K562 (cell line): ENCODE measurements at regions not wholly inside any gene's neighbourhood (a gene's known extent, or its start where the extent isn't known, plus 50 kb on each side); places are given as distances from the start of the nearest gene placed in this dataset.

Experiments
- ATAC-seq: fragments of 200-7000 bp; cut with Tn5 transposase; 3 replicates; pipeline ENCODE4 v1.9.1; 2020; ENCODE audit warnings: moderate library complexity
- BruUV-seq: library from RNA; stranded (reverse); fragments of 400-500 nt; replicated peaks from 2 replicates; lab custom pipeline; 2021; lab: Mats Ljungman, UMichigan
- CTCF ChIA-PET: fragments of 300-600 bp; formaldehyde crosslinking; extraction: SDS; loops from one replicate; lab custom pipeline; 2021; ENCODE audit warnings: low intra/inter-chr PET ratio; lab: Yijun Ruan, JAX
- POLR2A ChIA-PET: fragments of 300-600, 350-650 bp; sonication (Branson Sonifier 250); formaldehyde crosslinking; extraction: SDS; loops from one replicate; lab custom pipeline; 2021; ENCODE audit warnings: antibody characterized with exemption, inconsistent platforms; lab: Yijun Ruan, JAX
- DNase-seq, 4 experiments: peaks; one replicate each; pipeline versions ENCODE4 v3.0.0 to v3.0.0-alpha.2; 2011 to 2018; ENCODE audit warnings: low spot score in 3 of 4, mixed read lengths in 3 of 4; ENCODE audit errors: extremely low read depth in 1 of 4
- FAIRE-seq: peaks from 2 replicates; lab custom pipeline; 2011; peaks lifted over from hg19 to GRCh38; lab: Jason Lieb, UNC
- H2AFZ ChIP-seq: 2 replicates; pipeline ENCODE4 v1.6.0; 2011; ENCODE audit warnings: low read depth, low read length, control low read depth, inconsistent platforms
- H3K27ac ChIP-seq: fragments of 200-600 bp; 3 replicates; pipeline ENCODE4 v1.8.0; 2011; ENCODE audit warnings: low read depth, mild to moderate bottlenecking, control low read depth, inconsistent platforms, low read length, moderate library complexity, mixed read lengths; ENCODE audit errors: extremely low read depth
- H3K27me3 ChIP-seq, 2 experiments: fragments of 300-600 bp in 1 of 2; 2 replicates in 1 of 2; 3 replicates in 1 of 2; pipeline versions ENCODE4 v1.6.0 to v1.8.0; 2011; ENCODE audit warnings: inconsistent platforms in 2 of 2, low read length in 2 of 2, mild to moderate bottlenecking in 1 of 2, mixed read lengths in 1 of 2, moderate library complexity in 1 of 2; ENCODE audit not compliant: control insufficient read depth in 2 of 2, insufficient read depth in 2 of 2
- H3K36me3 ChIP-seq: fragments of 300-600 bp; 3 replicates; pipeline ENCODE4 v1.8.0; 2011; ENCODE audit warnings: mild to moderate bottlenecking, low read length, inconsistent platforms; ENCODE audit not compliant: control insufficient read depth, insufficient read depth
- H3K4me1 ChIP-seq, 2 experiments: fragments of 200-600 bp in 1 of 2; replicated peaks in 1 of 2; 2 replicates in 1 of 2; 3 replicates in 1 of 2; pipeline versions ENCODE4 v1.5.1 to v1.8.0; 2011; ENCODE audit warnings: inconsistent platforms in 2 of 2, low read length in 2 of 2, mild to moderate bottlenecking in 1 of 2, mixed read lengths in 1 of 2, moderate library complexity in 1 of 2; ENCODE audit not compliant: control insufficient read depth in 2 of 2, insufficient read depth in 2 of 2
- H3K4me2 ChIP-seq: 2 replicates; pipeline ENCODE4 v1.6.1; 2011; ENCODE audit warnings: low read length, control low read depth, inconsistent platforms, mixed read lengths; ENCODE audit not compliant: insufficient read depth
- H3K4me3 ChIP-seq: fragments of 200-600 bp; sonication (generic), shearing (Covaris generic); 2 replicates; pipeline ENCODE4 v1.5.1; 2016; ENCODE audit warnings: control low read depth, inconsistent platforms
- H3K79me2 ChIP-seq: fragments of 200-600 bp; 3 replicates; pipeline ENCODE4 v1.8.0; 2011; ENCODE audit warnings: low read length, inconsistent platforms; ENCODE audit not compliant: control insufficient read depth, insufficient read depth
- H3K9ac ChIP-seq, 2 experiments: 2 replicates each; pipeline versions ENCODE4 v1.6.0 to v1.6.1; 2011; ENCODE audit warnings: low read depth in 2 of 2, low read length in 2 of 2, control low read depth in 1 of 2, inconsistent platforms in 1 of 2, mild to moderate bottlenecking in 1 of 2, mixed read lengths in 1 of 2; ENCODE audit not compliant: insufficient read depth in 1 of 2
- H3K9me1 ChIP-seq: one replicate; pipeline ENCODE4 v1.6.0; 2011; ENCODE audit warnings: inconsistent platforms, mild to moderate bottlenecking, low read length, moderate library complexity; ENCODE audit not compliant: control insufficient read depth, insufficient read depth
- H3K9me3 ChIP-seq: replicated peaks from 2 replicates; pipeline ENCODE4 v1.5.1; 2011; ENCODE audit warnings: low read depth, low read length, inconsistent platforms; ENCODE audit not compliant: control insufficient read depth, insufficient read depth
- H4K20me1 ChIP-seq: replicated peaks from 2 replicates; pipeline ENCODE4 v1.6.1; 2011; ENCODE audit warnings: low read length, inconsistent platforms, mixed read lengths; ENCODE audit not compliant: control insufficient read depth, insufficient read depth
- ELF1 ChIP-seq: fragments of 200-800 bp; sonication (Bioruptor generic); IDR thresholded peaks from 2 replicates; pipeline ENCODE4 v1.6.1; 2016; ENCODE audit warnings: missing genetic modification characterization, missing compliant biosample characterization
- MYC ChIP-seq, 2 experiments: fragments of 250-450 bp in 1 of 2; sonication (Bioruptor Pico) in 1 of 2; IDR thresholded peaks; 2 replicates each; pipeline versions ENCODE4 v1.5.1 to v1.6.1; 2012 to 2021; ENCODE audit warnings: low read depth in 2 of 2, borderline replicate concordance in 1 of 2, improper control_type of control experiment in 1 of 2, low read length in 1 of 2, mild to moderate bottlenecking in 1 of 2, moderate library complexity in 1 of 2
- NFXL1 ChIP-seq: fragments of 450-650 bp; formaldehyde crosslinking; IDR thresholded peaks from 2 replicates; pipeline ENCODE4 v1.4.0; 2021; ENCODE audit warnings: mild to moderate bottlenecking
- PTTG1 ChIP-seq: fragments of 450-650 bp; IDR thresholded peaks from 2 replicates; pipeline ENCODE4 v1.6.1; 2016; ENCODE audit warnings: low read depth, mild to moderate bottlenecking, missing genetic modification characterization, missing compliant biosample characterization
- STAT5A ChIP-seq: IDR thresholded peaks from 2 replicates; pipeline ENCODE4 v1.6.1; 2012; ENCODE audit warnings: low read length, inconsistent platforms, borderline replicate concordance
- U2AF1 ChIP-seq: fragments of 200-400 bp; formaldehyde crosslinking; optimal IDR thresholded peaks from 2 replicates; pipeline ENCODE3; 2017; ENCODE audit warnings: mild to moderate bottlenecking, low read depth, low read length, moderate library complexity
- ZC3H4 ChIP-seq: sonication (generic); formaldehyde crosslinking; IDR thresholded peaks from 2 replicates; pipeline ENCODE4 v1.9.0; 2021; ENCODE audit warnings: missing genetic modification reagents, borderline replicate concordance
- ZNF224 ChIP-seq: sonication (generic); formaldehyde crosslinking; IDR thresholded peaks from 2 replicates; pipeline ENCODE4 v1.8.0; 2022; ENCODE audit warnings: mild to moderate bottlenecking, missing genetic modification reagents
- ZNF444 ChIP-seq: fragments of 250-450 bp; sonication (Bioruptor Pico); IDR thresholded peaks from 2 replicates; pipeline ENCODE4 v1.4.0; 2020; ENCODE audit warnings: mild to moderate bottlenecking, moderate library complexity
- ZNF76 ChIP-seq: fragments of 250-450 bp; sonication (Bioruptor Pico); IDR thresholded peaks from 2 replicates; pipeline ENCODE4 v1.4.0; 2020; ENCODE audit warnings: mild to moderate bottlenecking, moderate library complexity, borderline replicate concordance
- WGBS: fragments of 100-300 bp; shearing (Covaris generic); methylation state at CpG from one replicate; pipeline ENCODE4 v1.1.6; 2016; ENCODE audit warnings: low coverage, mixed read lengths; ENCODE audit not compliant: insufficient coverage; ENCODE audit errors: missing lambda C conversion rate; 5-methylcytosine and 5-hydroxymethylcytosine counted together
- in situ Hi-C: fragments of 300-500 bp; cut with MboI; formaldehyde crosslinking; loops from 4 replicates; pipeline ENCODE4 v1.15.0; 2018; ENCODE audit warnings: inconsistent platforms, mixed read lengths
- intact Hi-C: fragments of 100-400 bp; cut with micrococcal nuclease; formaldehyde crosslinking; loops from 2 replicates; pipeline ENCODE4 v1.14.2; 2022
- TF ChIP-seq, protein P1 (sequence below): fragments of 250-450 bp; sonication (Bioruptor Pico); IDR thresholded peaks from 2 replicates; pipeline ENCODE4 v1.5.0; 2020; ENCODE audit warnings: mild to moderate bottlenecking, borderline replicate concordance
- TF ChIP-seq, protein P2 (sequence below): fragments of 250-450 bp; sonication (Bioruptor Pico); IDR thresholded peaks from 2 replicates; pipeline ENCODE4 v1.4.0; 2020; ENCODE audit warnings: mild to moderate bottlenecking, moderate library complexity
- TF ChIP-seq, protein P3 (sequence below): sonication (generic); formaldehyde crosslinking; IDR thresholded peaks from 2 replicates; pipeline ENCODE4 v1.8.0; 2022; ENCODE audit warnings: mild to moderate bottlenecking, low read depth, missing genetic modification reagents

DNA sequence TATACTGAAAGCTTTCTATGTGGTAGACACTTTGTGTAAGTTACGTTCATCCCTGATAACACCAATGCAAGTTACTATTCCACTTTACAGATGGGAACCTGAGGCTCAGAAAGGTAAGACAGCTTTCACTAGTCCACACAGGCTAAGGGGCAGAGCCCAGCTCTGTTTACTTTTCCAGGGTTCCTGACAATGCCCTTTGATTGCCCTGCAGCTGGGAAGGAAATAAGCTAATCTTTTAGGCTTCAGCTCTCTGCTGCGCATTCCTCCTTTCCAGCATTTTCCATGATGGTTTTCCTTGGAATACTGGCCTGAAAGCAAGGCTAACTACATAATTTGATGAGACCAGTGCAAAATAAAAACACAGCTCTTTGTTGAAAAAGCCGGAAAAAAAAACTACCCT, 185.7 kb upstream of the BTG1 start:
- TF ChIP-seq ZNF76 (CRISPR knock-in tag): no peak
- no peak for TF ChIP-seq NFXL1 (CRISPR knock-in tag)
- TF ChIP-seq MYC (IDR thresholded peaks at IDR 0.05; ENCODE audit: low read depth, low read length): no peak
- no peak for TF ChIP-seq MYC (CRISPR knock-in tag; IDR thresholded peaks at IDR 0.05; ENCODE audit: borderline replicate concordance, low read depth)
- TF ChIP-seq U2AF1: no peak
- TF ChIP-seq ELF1 (tag): no peak
- TF ChIP-seq PTTG1 (tag): no peak
- TF ChIP-seq STAT5A: no peak
- TF ChIP-seq, protein P1, sequence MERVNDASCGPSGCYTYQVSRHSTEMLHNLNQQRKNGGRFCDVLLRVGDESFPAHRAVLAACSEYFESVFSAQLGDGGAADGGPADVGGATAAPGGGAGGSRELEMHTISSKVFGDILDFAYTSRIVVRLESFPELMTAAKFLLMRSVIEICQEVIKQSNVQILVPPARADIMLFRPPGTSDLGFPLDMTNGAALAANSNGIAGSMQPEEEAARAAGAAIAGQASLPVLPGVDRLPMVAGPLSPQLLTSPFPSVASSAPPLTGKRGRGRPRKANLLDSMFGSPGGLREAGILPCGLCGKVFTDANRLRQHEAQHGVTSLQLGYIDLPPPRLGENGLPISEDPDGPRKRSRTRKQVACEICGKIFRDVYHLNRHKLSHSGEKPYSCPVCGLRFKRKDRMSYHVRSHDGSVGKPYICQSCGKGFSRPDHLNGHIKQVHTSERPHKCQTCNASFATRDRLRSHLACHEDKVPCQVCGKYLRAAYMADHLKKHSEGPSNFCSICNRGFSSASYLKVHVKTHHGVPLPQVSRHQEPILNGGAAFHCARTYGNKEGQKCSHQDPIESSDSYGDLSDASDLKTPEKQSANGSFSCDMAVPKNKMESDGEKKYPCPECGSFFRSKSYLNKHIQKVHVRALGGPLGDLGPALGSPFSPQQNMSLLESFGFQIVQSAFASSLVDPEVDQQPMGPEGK: no peak
- no peak for TF ChIP-seq ZNF224 (CRISPR knock-in tag)
- TF ChIP-seq, protein P2, sequence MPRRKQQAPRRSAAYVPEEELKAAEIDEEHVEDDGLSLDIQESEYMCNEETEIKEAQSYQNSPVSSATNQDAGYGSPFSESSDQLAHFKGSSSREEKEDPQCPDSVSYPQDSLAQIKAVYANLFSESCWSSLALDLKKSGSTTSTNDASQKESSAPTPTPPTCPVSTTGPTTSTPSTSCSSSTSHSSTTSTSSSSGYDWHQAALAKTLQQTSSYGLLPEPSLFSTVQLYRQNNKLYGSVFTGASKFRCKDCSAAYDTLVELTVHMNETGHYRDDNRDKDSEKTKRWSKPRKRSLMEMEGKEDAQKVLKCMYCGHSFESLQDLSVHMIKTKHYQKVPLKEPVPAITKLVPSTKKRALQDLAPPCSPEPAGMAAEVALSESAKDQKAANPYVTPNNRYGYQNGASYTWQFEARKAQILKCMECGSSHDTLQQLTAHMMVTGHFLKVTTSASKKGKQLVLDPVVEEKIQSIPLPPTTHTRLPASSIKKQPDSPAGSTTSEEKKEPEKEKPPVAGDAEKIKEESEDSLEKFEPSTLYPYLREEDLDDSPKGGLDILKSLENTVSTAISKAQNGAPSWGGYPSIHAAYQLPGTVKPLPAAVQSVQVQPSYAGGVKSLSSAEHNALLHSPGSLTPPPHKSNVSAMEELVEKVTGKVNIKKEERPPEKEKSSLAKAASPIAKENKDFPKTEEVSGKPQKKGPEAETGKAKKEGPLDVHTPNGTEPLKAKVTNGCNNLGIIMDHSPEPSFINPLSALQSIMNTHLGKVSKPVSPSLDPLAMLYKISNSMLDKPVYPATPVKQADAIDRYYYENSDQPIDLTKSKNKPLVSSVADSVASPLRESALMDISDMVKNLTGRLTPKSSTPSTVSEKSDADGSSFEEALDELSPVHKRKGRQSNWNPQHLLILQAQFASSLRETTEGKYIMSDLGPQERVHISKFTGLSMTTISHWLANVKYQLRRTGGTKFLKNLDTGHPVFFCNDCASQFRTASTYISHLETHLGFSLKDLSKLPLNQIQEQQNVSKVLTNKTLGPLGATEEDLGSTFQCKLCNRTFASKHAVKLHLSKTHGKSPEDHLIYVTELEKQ: no peak
- TF ChIP-seq, protein P3, sequence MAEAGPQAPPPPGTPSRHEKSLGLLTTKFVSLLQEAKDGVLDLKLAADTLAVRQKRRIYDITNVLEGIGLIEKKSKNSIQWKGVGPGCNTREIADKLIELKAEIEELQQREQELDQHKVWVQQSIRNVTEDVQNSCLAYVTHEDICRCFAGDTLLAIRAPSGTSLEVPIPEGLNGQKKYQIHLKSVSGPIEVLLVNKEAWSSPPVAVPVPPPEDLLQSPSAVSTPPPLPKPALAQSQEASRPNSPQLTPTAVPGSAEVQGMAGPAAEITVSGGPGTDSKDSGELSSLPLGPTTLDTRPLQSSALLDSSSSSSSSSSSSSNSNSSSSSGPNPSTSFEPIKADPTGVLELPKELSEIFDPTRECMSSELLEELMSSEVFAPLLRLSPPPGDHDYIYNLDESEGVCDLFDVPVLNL (CRISPR knock-in tag): no peak
- TF ChIP-seq ZNF444 (CRISPR knock-in tag): no peak
- no peak for TF ChIP-seq ZC3H4 (CRISPR knock-in tag)
- H2AFZ ChIP-seq: no peak overlapping the region
- H3K27me3 ChIP-seq: no peaks in the 10 kb centered on the region
- FAIRE-seq (no peak), ATAC-seq (no peak; the same call in 2 of the 3 replicates), DNase-seq (no peak)
- H3K27ac ChIP-seq: no peak overlapping the region
- H3K79me2 ChIP-seq: no peaks in the 10 kb centered on the region
- H3K9ac ChIP-seq: no peak overlapping the region
- no peaks in the 10 kb centered on the region for H4K20me1 ChIP-seq
- BruUV-seq: no TSS peak
- intact Hi-C loops: no loop called here
- 80% methylated on average over 3 of the region's 3 CpGs for WGBS
- CTCF ChIA-PET: no interaction called here
- H3K4me1 ChIP-seq: peaks cover 0 to 9% of the 10 kb centered on the region in 2 experiments; a peak in 3 of 5 replicates
- in situ Hi-C loops: no loop called here
- H3K4me3 ChIP-seq: no peak overlapping the region
- H3K4me2 ChIP-seq: no peak overlapping the region
- H3K9me1 ChIP-seq: no peaks in the 10 kb centered on the region
- POLR2A ChIA-PET: interaction anchor here (1.4 to 1.5 kb wide), 2 partner anchors 8 to 186 kb away, joined by 4 to 8 read pairs; partner anchors contain the start of gene BTG1
- H3K36me3 ChIP-seq: no peaks in the 10 kb centered on the region
- no peaks in the 10 kb centered on the region for H3K9me3 ChIP-seq
